GM12878 (cell line): ENCODE measurements at regions not wholly inside any gene's neighbourhood (a gene's known extent, or its start where the extent isn't known, plus 50 kb on each side); places are given as distances from the start of the nearest gene placed in this dataset.

Source experiments
- BACH1 ChIP-seq: fragments of 450-650 bp; IDR thresholded peaks from 2 replicates; pipeline ENCODE4 v1.6.1; 2017; ENCODE audit warnings: mild to moderate bottlenecking, borderline replicate concordance
- BMI1 ChIP-seq: fragments of 450-650 bp; IDR thresholded peaks from 2 replicates; pipeline ENCODE4 v1.6.1; 2016; ENCODE audit warnings: mild to moderate bottlenecking, moderate library complexity, borderline replicate concordance
- BRCA1 ChIP-seq: IDR thresholded peaks from 2 replicates; pipeline ENCODE4 v1.6.1; 2011; ENCODE audit warnings: low read depth, low read length, improper control_type of control experiment
- HCFC1 ChIP-seq: fragments of 150-350 bp; IDR thresholded peaks from 2 replicates; pipeline ENCODE4 v1.6.1; 2014; ENCODE audit warnings: low read length
- MXI1 ChIP-seq: fragments of 150-350 bp; IDR thresholded peaks from 2 replicates; pipeline ENCODE4 v1.6.1; 2011; ENCODE audit warnings: low read depth, mild to moderate bottlenecking, inconsistent platforms, low read length, improper control_type of control experiment
- POLR2A ChIP-seq: IDR thresholded peaks from 2 replicates; pipeline ENCODE4 v1.6.1; 2011; ENCODE audit warnings: low read depth, mild to moderate bottlenecking, low read length
- POLR2AphosphoS5 ChIP-seq: IDR thresholded peaks from 2 replicates; pipeline ENCODE4 v1.6.1; 2011; ENCODE audit warnings: mild to moderate bottlenecking, low read length, inconsistent platforms
- SRF ChIP-seq, 2 experiments: IDR thresholded peaks; 2 replicates each; pipeline ENCODE4 v1.6.1; 2011; ENCODE audit warnings: low read depth in 2 of 2, low read length in 2 of 2, mild to moderate bottlenecking in 1 of 2, moderate library complexity in 1 of 2
- YY1 ChIP-seq: IDR thresholded peaks from 2 replicates; pipeline ENCODE4 v1.6.1; 2011; ENCODE audit warnings: low read depth, mild to moderate bottlenecking, low read length
- TF ChIP-seq, protein P1 (sequence below), 3 experiments: IDR thresholded peaks in 2 of 3; conservative IDR thresholded peaks in 1 of 3; 2 replicates each; pipeline ENCODE4 v1.5.1; 2011; ENCODE audit warnings: low read depth in 3 of 3, low read length in 3 of 3, mild to moderate bottlenecking in 3 of 3, control low read depth in 2 of 3, moderate library complexity in 2 of 3, inconsistent platforms in 1 of 3, mixed read lengths in 1 of 3; ENCODE audit not compliant: control insufficient read depth in 2 of 3, insufficient read depth in 1 of 3; ENCODE audit errors: extremely low read depth in 1 of 3
- TF ChIP-seq, protein P2 (sequence below): fragments of 450-650 bp; formaldehyde crosslinking; IDR thresholded peaks from 2 replicates; pipeline ENCODE4 v1.5.0; 2022; ENCODE audit warnings: mild to moderate bottlenecking, missing genetic modification characterization

DNA sequence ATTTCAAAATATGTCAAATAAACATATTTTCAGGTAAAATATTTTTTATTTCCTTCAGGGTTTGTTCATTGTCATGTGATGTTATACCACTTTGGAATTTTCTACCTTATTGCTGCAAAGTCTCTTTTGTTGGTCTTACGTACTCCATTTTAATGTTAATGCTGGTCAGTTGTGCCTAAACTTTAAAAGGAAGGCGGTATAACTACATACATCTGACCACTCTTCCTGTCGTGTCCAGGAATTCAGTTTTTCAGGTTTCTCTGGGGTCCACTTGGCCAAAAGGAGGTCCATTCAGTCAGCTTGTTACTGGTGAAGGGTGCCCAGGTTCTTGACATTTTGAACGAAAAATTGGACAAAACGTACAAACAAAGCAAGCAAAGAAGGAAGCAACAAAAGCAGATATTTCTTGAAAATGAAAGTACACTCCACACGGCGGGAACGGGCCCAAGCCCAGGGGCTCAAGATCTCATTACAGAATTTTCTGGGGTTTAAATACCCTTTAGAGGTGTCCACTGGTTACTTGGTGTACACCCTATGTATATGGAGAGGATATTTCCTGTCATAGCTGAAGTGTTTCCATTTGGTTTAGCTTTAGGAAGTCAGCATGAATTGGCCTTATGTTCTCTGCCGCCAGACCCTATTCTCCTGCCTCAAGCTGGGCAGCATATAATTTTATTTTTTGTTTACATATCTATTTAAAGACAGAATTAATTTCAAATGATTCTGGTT lies 471.7 kb upstream of the CDH7 start:
- TF ChIP-seq MXI1 = no peak
- TF ChIP-seq, protein P1, sequence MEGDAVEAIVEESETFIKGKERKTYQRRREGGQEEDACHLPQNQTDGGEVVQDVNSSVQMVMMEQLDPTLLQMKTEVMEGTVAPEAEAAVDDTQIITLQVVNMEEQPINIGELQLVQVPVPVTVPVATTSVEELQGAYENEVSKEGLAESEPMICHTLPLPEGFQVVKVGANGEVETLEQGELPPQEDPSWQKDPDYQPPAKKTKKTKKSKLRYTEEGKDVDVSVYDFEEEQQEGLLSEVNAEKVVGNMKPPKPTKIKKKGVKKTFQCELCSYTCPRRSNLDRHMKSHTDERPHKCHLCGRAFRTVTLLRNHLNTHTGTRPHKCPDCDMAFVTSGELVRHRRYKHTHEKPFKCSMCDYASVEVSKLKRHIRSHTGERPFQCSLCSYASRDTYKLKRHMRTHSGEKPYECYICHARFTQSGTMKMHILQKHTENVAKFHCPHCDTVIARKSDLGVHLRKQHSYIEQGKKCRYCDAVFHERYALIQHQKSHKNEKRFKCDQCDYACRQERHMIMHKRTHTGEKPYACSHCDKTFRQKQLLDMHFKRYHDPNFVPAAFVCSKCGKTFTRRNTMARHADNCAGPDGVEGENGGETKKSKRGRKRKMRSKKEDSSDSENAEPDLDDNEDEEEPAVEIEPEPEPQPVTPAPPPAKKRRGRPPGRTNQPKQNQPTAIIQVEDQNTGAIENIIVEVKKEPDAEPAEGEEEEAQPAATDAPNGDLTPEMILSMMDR (IDR thresholded peaks at IDR 0.05 in 2 of 3, conservative IDR thresholded peaks at IDR 0.05 in 1 of 3; ENCODE audit: control insufficient read depth in 2 of 3, extremely low read depth in 1 of 3, insufficient read depth in 1 of 3, low read depth in 3 of 3, low read length in 3 of 3) = no peak
- TF ChIP-seq POLR2A = no peak
- TF ChIP-seq SRF (IDR thresholded peaks at IDR 0.05; ENCODE audit: low read depth in 2 of 2, low read length in 2 of 2) = no peak
- TF ChIP-seq HCFC1 = no peak
- TF ChIP-seq BMI1 = no peak
- TF ChIP-seq BRCA1 = no peak
- no peak for TF ChIP-seq POLR2AphosphoS5
- TF ChIP-seq YY1 = no peak
- no peak for TF ChIP-seq BACH1
- TF ChIP-seq, protein P2, sequence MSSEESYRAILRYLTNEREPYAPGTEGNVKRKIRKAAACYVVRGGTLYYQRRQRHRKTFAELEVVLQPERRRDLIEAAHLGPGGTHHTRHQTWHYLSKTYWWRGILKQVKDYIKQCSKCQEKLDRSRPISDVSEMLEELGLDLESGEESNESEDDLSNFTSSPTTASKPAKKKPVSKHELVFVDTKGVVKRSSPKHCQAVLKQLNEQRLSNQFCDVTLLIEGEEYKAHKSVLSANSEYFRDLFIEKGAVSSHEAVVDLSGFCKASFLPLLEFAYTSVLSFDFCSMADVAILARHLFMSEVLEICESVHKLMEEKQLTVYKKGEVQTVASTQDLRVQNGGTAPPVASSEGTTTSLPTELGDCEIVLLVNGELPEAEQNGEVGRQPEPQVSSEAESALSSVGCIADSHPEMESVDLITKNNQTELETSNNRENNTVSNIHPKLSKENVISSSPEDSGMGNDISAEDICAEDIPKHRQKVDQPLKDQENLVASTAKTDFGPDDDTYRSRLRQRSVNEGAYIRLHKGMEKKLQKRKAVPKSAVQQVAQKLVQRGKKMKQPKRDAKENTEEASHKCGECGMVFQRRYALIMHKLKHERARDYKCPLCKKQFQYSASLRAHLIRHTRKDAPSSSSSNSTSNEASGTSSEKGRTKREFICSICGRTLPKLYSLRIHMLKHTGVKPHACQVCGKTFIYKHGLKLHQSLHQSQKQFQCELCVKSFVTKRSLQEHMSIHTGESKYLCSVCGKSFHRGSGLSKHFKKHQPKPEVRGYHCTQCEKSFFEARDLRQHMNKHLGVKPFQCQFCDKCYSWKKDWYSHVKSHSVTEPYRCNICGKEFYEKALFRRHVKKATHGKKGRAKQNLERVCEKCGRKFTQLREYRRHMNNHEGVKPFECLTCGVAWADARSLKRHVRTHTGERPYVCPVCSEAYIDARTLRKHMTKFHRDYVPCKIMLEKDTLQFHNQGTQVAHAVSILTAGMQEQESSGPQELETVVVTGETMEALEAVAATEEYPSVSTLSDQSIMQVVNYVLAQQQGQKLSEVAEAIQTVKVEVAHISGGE (CRISPR knock-in tag) = no peak
